Stomach smooth muscle (tissue), 2 donors: ENCODE measurements at regions not wholly inside any gene's neighbourhood (a gene's known extent, or its start where the extent isn't known, plus 50 kb on each side); places are given as distances from the start of the nearest gene placed in this dataset.

ENCODE experiments used
- H3K27ac ChIP-seq: one replicate; pipeline ENCODE4 v1.7.0; 2013; ENCODE audit warnings: mild to moderate bottlenecking, low read length, inconsistent platforms
- H3K27me3 ChIP-seq, 2 donors: one replicate each; pipeline ENCODE4 v1.7.0; 2013; ENCODE audit warnings: low read length in 2 of 2; ENCODE audit not compliant: insufficient read depth in 2 of 2, control insufficient read depth in 1 of 2
- H3K36me3 ChIP-seq, 2 donors: one replicate each; pipeline ENCODE4 v1.7.0; 2013; ENCODE audit warnings: low read length in 2 of 2; ENCODE audit not compliant: control insufficient read depth in 2 of 2, insufficient read depth in 2 of 2
- H3K4me1 ChIP-seq: one replicate; pipeline ENCODE4 v1.7.0; 2013; ENCODE audit warnings: low read length; ENCODE audit not compliant: control insufficient read depth, insufficient read depth
- H3K4me3 ChIP-seq, 2 donors: one replicate each; pipeline ENCODE4 v1.7.0; 2013; ENCODE audit warnings: low read length in 2 of 2
- H3K9ac ChIP-seq, 2 donors: one replicate each; pipeline ENCODE4 v1.7.0; 2013; ENCODE audit warnings: low read length in 2 of 2, mild to moderate bottlenecking in 1 of 2
- H3K9me3 ChIP-seq, 2 donors: one replicate each; pipeline ENCODE4 v1.7.0; 2013; ENCODE audit warnings: low read length in 2 of 2; ENCODE audit not compliant: control insufficient read depth in 2 of 2
- donor health status: healthy.
- donor health status: Pancreatic carcinoma.

DNA sequence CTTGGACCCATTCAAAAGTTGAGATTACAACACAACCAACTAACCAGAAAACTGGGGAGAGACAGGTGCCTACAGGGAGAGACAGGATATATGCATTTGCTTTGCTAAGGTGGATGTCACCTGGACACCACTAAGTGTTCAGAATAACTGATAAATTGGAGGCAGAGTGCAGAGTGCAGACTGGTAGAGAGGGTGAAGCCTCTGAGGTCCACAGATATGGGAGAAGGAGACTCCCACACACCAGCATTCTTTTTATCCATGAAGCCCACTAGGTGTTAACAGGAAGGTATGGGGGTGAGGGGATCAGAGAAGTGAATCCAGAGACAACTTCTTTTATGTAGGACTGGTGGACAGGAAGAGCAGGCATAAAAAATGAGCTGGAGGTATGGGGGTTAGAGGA is 1310.0 kb upstream of the ZEB2 start:
- no peaks in the 10 kb centered on the region for H3K4me1 ChIP-seq
- no peak overlapping the region for H3K9ac ChIP-seq
- H3K36me3 ChIP-seq = no peaks in the 10 kb centered on the region

DNA sequence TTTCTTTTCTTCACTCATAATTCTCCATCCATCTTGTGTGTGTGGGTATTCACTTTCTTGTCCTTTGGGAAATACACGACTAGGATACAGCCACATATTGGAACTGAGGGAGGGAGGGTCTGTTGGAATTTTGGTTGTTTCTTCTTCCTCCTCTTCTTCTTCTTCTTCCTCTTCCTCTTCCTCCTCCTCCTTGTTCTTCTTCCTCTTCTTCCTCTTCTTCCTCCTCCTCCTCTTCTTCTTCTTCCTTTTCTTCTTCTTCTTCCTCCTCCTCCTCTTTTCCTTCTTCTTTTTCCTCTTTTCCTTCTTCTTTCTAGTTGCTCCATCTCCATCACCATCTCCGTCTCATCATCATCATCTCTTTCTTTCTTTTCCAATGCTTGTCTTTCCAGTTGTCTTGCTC is 1307.3 kb upstream of the ZEB2 start:
- no peaks in the 10 kb centered on the region for H3K9me3 ChIP-seq
- no peaks in the 10 kb centered on the region for H3K27me3 ChIP-seq
- no peak overlapping the region for H3K9ac ChIP-seq
- H3K4me3 ChIP-seq = no peak overlapping the region
- H3K4me1 ChIP-seq = no peaks in the 10 kb centered on the region
- no peaks in the 10 kb centered on the region for H3K36me3 ChIP-seq
- H3K27ac ChIP-seq = no peak overlapping the region

More for the DNA sequence above, 1310.0 kb upstream of the ZEB2 start:
- Histone ChIP-seq H3K27ac (no peak overlapping the region), H3K27me3 (no peaks in the 10 kb centered on the region), H3K4me3 (no peak overlapping the region), H3K9me3 (no peaks in the 10 kb centered on the region)

DNA sequence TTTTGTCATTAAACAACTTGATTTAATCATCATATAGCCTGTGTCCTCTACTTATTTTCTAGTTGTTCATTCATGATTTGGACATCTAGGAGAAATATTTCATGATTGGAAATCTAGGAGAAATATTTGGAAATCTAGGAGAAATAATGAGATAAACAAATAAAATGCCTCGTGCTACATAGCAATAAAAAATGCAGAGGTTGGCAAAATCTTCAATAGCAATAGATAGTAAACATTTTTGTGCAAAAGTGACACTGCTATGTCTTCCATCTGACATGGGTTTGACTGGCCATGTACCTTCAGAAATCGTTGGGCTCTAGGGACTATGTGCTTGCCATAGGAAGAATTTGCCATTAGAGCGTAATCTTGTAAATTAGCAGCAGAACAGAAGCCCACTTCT is 1304.5 kb upstream of the ZEB2 start:
- no peak overlapping the region for H3K4me3 ChIP-seq
- no peaks in the 10 kb centered on the region for H3K27me3 ChIP-seq
- H3K27ac ChIP-seq = no peak overlapping the region
- no peaks in the 10 kb centered on the region for H3K4me1 ChIP-seq
- no peak overlapping the region for H3K9ac ChIP-seq
- no peaks in the 10 kb centered on the region for H3K9me3 ChIP-seq
- no peaks in the 10 kb centered on the region for H3K36me3 ChIP-seq

DNA sequence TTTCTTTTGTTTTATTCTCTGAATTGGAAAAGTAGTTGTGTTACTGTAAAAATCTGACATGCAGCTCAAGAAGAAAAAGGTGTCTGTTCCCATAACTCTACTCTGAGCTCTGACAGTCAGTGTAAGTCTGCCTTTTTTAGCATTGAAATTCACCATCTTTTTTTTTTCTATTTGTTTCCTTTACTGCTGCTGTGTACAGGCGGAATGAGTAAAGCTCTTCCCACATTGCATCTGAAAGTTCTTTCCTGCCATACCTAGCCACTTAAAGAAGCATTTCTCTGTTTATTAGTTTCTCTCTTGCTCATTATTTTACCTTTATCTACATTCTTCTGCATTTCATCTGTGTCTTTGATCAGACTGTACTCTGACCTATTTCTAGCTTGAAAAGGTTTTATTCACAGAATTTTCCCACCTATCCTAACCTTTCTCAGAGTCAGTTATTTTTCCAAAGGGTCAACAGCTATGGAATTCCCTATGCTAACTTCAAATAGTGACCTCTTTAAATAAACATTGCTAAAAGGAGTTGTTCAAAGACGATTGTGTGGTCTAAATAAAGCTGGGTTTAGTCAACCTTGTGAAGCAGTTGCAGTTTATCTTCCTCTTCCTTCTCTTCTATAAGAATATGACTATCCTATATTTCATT is 1303.1 kb upstream of the ZEB2 start:
- H3K4me1 ChIP-seq = no peaks in the 10 kb centered on the region
- H3K36me3 ChIP-seq = no peaks in the 10 kb centered on the region
- H3K9me3 ChIP-seq = no peaks in the 10 kb centered on the region
- no peak overlapping the region for H3K4me3 ChIP-seq
- H3K27me3 ChIP-seq = no peaks in the 10 kb centered on the region
- no peak overlapping the region for H3K9ac ChIP-seq
- no peak overlapping the region for H3K27ac ChIP-seq

DNA sequence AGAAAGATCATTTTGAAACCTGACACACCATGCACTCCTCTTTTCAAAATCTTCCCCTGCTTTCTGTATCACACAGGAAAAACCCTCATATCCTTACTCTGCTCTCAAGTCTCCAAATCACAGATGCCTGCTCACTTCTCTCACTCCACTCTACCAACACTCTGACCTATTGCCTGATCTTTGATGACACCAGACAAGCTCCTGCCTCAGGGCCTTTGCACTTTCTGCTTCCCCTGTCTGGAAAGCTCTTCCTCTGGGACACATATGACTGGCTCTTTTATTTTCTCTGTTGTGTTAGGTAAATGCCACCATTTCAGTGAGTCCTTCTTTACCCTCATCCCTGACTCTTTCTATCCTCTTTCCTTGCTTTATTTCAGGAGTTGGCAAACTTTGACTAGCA is 1300.7 kb upstream of the ZEB2 start:
- Histone ChIP-seq H3K9ac (no peak overlapping the region), H3K9me3 (no peaks in the 10 kb centered on the region), H3K4me1 (no peaks in the 10 kb centered on the region), H3K4me3 (no peak overlapping the region), H3K27me3 (no peaks in the 10 kb centered on the region), H3K27ac (no peak overlapping the region), H3K36me3 (no peaks in the 10 kb centered on the region)

DNA sequence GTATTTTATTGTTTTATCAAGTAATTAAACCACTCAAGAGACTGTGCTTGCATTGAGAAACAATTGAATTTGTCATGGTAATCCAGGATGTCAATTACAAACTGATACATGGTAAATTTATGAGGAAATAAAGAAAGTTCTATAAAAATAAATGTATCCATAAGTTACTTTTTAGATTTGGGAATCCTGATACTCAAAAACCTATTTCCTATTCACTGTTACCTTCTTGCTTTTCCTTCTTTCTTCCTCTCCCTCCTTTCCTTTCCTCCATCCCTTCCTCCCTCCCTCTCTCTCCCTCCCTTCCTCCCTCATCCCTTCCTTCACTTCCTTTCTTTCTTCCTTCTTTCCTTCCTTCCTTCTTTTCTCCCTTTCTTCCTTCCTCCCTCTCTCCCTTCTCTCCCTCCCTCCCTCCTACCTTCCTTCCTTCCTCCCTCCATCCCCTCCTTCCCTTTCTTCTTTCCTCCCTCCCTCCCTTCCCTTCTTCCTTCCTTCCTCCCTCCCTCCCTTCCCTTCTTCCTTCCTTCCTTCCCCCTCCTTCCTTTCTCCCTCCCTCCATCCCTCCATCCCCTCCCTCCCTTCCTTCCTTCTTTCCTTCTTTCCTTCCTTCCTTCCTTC is 1299.1 kb upstream of the ZEB2 start:
- H3K27me3 ChIP-seq = no peaks in the 10 kb centered on the region
- no peaks in the 10 kb centered on the region for H3K4me1 ChIP-seq
- H3K4me3 ChIP-seq = no peak overlapping the region
- H3K27ac ChIP-seq = no peak overlapping the region
- H3K9me3 ChIP-seq = no peaks in the 10 kb centered on the region
- no peaks in the 10 kb centered on the region for H3K36me3 ChIP-seq
- no peak overlapping the region for H3K9ac ChIP-seq

DNA sequence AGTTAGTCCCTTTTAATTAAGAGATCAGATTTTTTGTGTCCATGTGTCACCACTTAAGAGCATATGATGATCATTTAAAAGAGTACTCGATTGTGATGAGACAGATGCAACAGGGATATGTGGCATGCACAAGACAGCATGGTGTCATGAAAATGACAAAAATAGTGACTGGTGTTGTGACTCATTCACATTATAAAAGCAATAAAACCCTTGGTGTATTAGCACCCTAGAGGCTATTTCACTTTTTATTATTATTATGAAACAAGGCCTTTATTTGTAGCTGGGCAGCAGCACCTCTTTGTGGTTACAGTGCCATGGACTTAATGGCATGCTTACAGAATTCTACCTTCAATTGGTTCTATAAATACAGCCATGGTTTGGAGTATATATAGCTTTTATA is 1296.0 kb upstream of the ZEB2 start:
- H3K9ac ChIP-seq = no peak overlapping the region
- H3K27me3 ChIP-seq = no peaks in the 10 kb centered on the region
- no peak overlapping the region for H3K27ac ChIP-seq
- H3K9me3 ChIP-seq = no peaks in the 10 kb centered on the region
- H3K36me3 ChIP-seq = no peaks in the 10 kb centered on the region
- no peaks in the 10 kb centered on the region for H3K4me1 ChIP-seq
- no peak overlapping the region for H3K4me3 ChIP-seq

DNA sequence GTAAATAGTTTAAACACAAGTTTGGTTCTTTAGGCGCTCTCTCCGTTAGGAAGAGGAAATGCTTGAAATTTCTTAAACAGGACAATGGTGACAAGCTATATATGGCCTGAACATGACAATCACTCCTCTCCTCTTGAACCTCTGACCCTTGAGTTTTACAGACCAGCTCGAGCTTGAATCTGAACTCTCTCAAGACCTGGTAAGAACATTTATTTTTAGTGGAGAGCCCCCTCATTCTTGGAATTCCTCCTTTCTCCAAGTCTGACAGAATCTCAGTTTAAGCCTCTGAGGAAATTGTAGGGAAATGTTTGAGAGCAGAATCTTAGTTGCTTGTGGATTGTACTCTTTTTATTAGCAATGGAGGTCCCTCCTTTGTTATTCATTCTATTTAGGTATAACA is 1293.6 kb upstream of the ZEB2 start:
- Histone ChIP-seq H3K4me3 (no peak overlapping the region), H3K9ac (no peak overlapping the region), H3K4me1 (no peaks in the 10 kb centered on the region), H3K27me3 (no peaks in the 10 kb centered on the region), H3K36me3 (no peaks in the 10 kb centered on the region), H3K27ac (no peak overlapping the region), H3K9me3 (no peaks in the 10 kb centered on the region)

DNA sequence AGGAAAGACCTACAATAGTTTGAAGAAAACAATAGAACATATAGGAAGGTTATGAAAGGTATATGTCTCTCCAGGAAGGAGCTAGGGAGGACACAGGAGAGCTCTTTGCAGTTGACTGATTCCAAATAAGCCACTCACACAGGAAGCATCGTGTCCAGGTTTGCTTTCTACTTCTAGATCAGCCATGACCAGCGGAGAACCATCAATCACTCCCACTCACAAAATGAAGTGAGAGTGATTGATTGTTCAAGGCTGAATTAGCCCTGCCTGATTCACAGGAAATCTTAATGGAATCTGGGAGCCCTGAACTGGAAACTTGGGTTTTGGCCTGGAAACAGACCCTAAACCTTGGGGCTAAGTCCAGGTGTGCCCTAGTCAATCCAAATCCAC is 1292.2 kb upstream of the ZEB2 start:
- no peak overlapping the region for H3K27ac ChIP-seq
- no peak overlapping the region for H3K9ac ChIP-seq
- no peaks in the 10 kb centered on the region for H3K27me3 ChIP-seq
- no peaks in the 10 kb centered on the region for H3K9me3 ChIP-seq
- no peak overlapping the region for H3K4me3 ChIP-seq
- no peaks in the 10 kb centered on the region for H3K4me1 ChIP-seq
- H3K36me3 ChIP-seq = no peaks in the 10 kb centered on the region

DNA sequence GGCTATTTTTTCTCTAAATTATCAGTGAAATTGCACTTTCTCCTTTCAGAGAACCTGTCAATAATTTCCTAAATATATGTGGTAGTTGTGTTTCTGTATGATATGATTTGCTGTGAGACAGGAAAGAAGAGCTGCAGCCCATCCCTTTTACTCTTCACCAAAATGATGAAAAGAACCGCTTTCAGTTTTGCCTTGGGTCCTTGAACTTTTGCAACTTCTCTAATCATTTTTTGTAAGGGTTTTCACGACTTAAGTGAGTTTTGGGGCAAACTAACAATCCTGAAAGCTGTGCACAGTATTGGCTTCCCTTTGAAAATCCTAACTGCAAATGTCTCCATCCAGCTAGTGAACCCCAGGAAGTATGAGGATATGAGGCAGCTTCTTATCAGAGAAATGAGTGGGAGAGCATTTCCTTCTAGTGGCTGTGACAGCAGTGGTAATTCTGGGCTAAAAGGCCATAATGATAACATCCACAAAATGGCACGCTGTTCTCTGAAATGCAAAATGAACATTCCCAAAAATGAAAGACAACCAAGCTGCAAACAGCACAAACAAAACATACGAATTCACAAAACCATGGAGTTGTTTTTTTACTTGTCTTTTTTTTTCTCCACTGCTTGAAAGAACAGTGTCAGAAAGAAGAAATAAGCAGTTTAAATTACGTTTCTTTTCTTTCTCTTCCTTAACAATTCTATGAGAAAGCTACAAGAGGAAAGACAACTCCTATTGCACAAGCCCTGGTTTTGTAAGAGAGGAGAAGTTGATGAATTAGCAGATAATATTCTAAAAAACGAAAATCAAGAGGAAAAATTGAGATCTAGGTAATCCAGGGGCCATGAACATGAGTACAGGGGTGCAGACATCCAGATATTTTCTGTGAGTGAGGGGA is 1291.6 kb upstream of the ZEB2 start:
- H3K9ac ChIP-seq = no peak overlapping the region
- H3K36me3 ChIP-seq = no peaks in the 10 kb centered on the region
- no peaks in the 10 kb centered on the region for H3K4me1 ChIP-seq
- no peaks in the 10 kb centered on the region for H3K9me3 ChIP-seq
- H3K27me3 ChIP-seq = no peaks in the 10 kb centered on the region
- no peak overlapping the region for H3K4me3 ChIP-seq
- H3K27ac ChIP-seq = no peak overlapping the region

DNA sequence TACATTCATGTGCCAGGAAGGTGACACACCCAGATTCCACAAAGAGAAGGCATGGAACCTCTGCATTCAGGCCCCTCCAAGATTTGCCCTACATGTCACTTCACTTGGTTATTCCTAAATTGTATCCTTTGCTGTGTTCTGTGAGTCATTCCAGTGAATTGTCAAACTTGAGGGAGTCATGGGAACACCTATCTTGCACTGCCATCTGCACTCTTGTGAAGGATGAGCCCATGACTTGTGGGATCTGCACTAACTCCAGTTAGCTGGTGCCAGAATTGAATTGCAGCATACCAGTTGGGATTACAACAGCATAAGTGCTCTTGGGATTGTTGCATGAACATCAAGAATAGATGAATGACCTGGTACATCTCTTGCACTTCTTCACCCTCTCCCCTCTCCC is 1288.0 kb upstream of the ZEB2 start:
- no peaks in the 10 kb centered on the region for H3K27me3 ChIP-seq
- H3K36me3 ChIP-seq = no peaks in the 10 kb centered on the region
- H3K27ac ChIP-seq = no peak overlapping the region
- no peaks in the 10 kb centered on the region for H3K4me1 ChIP-seq
- H3K9me3 ChIP-seq = no peaks in the 10 kb centered on the region
- H3K9ac ChIP-seq = no peak overlapping the region
- no peak overlapping the region for H3K4me3 ChIP-seq
